Stimulated activated CD4-positive, alpha-beta T cell treated with anti-CD3 and anti-CD28 coated beads, Interleukin-1b, Interleukin-23, amount 100 ng/mL, for 1 hour (primary cell): ENCODE measurements at regions not wholly inside any gene's neighbourhood (a gene's known extent, or its start where the extent isn't known, plus 50 kb on each side); places are given as distances from the start of the nearest gene placed in this dataset.

Source experiments
- DNase-seq, 2 donors: peaks; one replicate each; pipeline ENCODE4 v3.0.0-alpha.2; 2020; ENCODE audit warnings: low read depth in 2 of 2

DNA sequence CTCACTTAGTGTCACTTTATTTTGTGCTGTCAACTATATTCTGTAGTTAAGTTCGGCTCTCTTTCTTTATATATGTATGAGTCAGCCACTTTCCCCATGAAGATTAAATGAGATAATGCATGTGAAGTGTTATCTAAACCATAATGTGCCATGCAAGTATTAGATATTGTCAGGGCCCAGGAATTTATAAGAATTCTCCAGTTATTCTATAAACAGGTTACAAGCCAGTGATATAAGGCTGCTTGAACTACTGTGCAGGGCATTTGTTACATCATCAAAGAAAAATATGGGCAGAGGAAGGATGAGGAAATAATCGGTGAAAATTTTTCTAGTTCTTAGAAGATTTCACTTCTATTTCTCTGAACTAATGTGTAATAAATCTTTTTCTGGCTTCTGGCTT lies 1049.0 kb upstream of the NR2F2 start:
- no peak for DNase-seq

DNA sequence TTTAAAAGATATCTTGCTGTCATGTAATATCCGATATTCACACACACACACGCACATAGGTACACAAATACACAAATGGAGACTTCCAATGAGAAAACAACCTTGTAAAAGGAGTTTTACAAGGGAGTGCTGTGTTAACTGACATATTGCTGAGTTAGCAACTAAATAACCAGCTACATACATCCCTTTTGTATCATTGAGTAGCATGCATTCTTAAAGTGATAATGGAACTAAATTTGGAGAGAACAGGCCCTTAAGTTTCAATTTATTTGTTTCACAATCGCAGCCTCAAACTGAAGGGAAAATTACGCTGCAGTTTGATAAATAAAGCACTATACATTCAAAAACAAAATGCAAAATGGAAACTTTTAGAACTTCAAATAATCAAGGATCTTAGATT lies 1046.0 kb upstream of the NR2F2 start:
- no peak for DNase-seq

GRCh38 chr15:95284933-95285421 lies 1045.5 kb upstream of the NR2F2 start:
- no peak for DNase-seq

GRCh38 chr15:95286352-95286880 lies 1044.1 kb upstream of the NR2F2 start:
- no peak for DNase-seq

DNA sequence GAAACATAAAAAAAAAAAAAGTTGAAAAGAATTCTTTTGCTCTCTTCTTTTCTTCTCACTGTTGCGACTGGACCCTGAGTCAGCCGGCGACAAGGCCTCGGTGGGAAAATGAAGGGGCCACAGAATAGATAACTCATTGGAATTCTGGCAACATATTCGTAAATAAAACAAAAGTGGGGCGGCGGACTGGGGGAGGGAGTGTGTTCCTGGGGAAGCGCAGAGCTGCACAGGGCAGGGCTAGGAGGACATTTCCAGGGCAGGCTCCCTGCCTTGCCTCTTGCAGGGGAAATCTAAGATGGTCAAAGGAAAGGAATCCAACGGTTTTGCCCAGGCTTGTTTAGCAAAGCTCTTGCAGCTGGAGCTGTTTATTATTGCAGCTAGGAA lies 1042.8 kb upstream of the NR2F2 start:
- no peak for DNase-seq

GRCh38 chr15:95288626-95289025 lies 1041.9 kb upstream of the NR2F2 start:
- DNase-seq, result no peak

- no peak for DNase-seq
Measured at GRCh38 chr15:95290176-95290974, 1040.1 kb upstream of the NR2F2 start.

DNA sequence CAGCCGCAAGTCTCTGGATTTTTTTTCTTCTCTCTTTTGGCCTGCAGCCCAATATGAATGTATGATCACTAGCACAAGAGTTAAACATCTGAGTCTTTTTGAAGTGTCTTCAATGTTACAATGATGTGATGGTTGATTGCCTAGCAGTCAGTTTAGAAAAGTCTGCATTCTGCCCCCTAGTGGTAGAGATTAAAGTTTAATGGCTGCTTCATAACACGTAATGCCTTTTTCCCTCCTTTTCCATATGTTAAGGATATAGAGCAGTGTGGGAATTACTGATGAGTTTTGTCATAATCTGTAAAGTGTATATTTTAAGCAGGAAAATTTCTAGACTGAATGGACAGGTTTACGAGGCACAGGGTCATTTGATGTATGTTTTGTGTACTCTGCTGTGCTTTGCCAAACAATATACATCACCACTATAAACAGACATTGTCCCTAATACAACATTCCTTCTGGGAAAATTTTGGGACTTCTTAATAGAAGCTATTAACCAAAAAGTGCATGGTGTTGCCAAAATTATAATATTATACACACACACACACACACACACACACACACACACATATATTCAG lies 1038.5 kb upstream of the NR2F2 start:
- DNase-seq, result no peak

GRCh38 chr15:95292785-95293450 lies 1037.6 kb upstream of the NR2F2 start:
- no peak for DNase-seq

DNA sequence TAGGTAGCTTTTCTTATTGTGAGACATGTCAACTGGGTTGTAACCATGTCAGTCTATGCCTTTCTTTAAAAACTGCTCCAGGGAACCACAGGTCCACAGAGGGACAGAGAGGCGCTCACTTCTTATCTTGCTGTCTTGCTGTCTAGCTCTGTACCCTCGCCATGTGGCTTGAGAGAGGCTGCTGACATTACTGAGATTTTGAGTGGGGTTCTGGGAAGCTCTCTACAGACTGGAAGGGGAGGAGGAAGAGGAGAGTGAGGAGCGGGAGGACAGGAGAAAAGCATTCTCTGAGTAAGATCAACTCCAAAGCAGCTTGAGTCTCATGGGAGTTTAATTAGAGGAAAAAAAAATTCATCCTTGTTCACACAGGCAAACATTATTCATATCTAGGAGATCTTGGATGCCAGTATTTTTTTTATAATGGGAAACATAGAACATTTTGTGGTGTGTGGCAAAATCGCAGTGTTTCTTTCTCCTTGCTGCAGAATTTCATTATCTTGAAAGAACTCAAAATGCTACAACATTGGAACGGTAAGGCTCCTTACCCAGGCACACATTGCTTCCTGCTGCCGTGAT lies 1037.0 kb upstream of the NR2F2 start:
- DNase-seq, result no peak

- no peak for DNase-seq
Measured at GRCh38 chr15:95295363-95295762, 1035.1 kb upstream of the NR2F2 start.

DNA sequence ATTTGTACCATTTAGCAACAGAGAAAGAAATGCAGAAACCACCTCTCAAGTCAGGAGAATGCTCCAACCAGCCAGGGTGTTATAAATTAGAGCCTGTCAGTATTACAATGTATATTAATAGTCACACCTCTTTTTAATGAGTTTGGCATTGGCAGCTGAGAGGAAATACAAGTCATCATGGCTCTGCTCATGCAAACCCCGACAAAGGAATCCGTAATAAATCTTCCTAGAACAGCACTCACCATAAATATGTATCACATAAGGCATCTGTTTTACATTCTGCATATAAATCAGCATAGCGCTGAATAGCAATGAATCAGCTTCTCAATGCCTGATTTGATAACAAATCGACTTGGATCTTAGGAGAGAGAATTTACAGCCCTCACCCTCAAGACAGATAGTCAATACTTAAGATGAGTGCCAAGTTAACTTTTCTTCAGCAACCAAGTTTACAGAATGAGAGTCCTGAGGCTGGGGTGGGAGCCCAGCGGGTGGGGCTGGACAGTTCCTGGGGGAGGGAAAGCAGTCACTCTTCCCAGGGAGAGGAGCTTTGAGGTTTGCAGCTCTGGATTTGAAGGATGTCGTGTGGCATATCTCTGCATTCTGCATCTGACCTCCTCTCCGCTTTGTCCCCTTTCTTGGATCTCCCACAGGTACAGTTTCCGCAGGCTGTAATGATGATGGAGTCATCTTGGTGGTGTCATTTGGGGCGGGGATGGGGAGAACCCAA lies 1034.4 kb upstream of the NR2F2 start:
- no peak for DNase-seq

GRCh38 chr15:95296643-95297042 lies 1033.9 kb upstream of the NR2F2 start:
- DNase-seq, result no peak

DNA sequence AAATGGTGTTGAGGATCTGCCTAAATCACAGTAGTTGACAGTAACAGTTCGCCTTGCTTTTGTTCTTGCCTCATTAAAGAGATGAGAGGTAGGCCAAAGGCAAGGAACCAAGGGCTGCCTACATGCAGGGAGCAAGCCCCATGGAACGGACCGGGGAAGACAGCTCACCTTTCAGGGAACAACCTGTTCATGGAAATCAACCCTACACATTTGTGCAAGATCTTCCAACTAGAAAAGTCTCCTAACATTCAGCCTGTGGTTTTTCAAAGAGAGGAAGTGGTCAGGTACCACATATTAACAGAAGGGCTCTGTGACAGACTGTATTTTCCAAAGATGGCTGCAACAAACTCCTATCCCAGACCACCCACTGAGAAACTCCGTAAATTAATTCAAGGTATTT lies 1031.8 kb upstream of the NR2F2 start:
- no peak for DNase-seq

DNA sequence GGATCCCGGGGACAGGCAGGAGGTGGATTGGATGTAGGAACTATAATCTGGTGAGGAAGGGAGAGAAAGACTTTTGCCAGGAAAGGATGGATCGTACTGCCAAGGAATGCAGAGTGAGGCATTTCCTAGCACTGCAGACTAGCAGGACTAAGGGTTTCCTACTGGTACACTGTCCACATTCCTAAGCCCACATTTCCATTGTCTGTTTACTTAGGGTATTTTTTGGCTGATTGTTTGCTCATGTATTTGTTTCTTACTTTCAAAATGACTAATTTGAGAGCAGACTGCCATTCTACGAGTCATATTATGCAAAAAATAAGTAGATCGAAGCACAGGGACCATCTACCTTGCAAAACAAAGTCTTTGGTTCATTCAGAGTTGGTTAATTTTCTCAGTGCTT lies 1029.5 kb upstream of the NR2F2 start:
- DNase-seq, result no peak

DNA sequence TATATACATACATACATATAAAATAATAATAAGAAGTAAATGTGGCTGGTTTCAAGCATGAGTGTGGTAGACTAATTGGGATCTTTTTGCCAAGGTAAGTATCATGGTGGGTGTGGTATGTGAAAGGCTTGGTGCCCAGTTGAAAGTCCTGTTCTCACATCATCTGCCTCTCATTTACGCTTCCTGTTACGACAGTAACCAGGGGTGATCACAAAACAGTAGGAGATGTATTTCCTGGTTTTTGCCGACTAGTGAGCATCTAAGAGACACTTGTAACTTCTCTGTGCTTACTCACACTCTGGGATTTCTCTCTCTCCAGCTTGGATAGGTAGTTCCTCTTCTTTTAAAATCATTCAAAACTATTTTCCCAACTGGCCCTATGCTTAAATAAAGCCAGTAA lies 1028.3 kb upstream of the NR2F2 start:
- DNase-seq, result no peak

GRCh38 chr15:95302809-95303208 lies 1027.7 kb upstream of the NR2F2 start:
- no peak for DNase-seq

- no peak for DNase-seq
Measured at GRCh38 chr15:95303713-95304112, 1026.8 kb upstream of the NR2F2 start.

DNA sequence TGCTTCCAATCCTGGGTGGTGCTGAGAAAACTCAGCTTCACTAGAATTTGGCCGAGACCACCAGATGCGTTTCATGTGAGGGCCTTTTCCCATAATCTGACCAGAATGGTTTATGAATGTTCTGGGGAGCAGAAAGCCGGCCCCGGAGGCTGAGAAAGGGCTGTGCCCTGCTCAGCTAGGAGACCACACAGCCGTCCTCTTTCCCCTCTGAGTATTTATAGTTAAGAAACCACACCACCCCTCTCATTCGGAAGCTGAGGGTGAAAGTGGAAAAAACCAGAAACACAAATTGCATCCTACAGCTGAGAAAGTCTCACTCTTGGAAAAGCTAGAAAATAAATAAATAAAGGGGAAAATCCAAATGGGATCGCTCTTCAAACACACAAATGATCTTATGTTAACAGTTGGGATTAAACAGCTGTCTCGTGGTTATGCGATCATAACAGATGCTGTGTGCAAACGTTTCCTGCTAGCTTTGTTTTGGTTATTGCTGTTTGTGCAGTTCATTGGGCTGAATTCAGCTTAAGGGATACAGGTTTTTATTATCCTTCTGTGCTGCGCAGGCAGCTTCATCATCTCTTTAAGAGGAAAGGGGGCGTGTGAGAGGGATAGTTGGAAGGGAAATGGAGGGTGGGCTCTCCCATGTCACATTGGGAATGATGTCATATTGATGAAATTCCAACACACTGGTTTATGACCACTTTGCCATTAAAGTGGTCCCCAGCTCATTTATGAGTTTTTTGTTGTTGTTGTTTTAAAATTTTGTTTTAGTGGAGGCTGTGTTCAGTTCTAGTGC lies 1026.2 kb upstream of the NR2F2 start:
- DNase-seq, result no peak

DNA sequence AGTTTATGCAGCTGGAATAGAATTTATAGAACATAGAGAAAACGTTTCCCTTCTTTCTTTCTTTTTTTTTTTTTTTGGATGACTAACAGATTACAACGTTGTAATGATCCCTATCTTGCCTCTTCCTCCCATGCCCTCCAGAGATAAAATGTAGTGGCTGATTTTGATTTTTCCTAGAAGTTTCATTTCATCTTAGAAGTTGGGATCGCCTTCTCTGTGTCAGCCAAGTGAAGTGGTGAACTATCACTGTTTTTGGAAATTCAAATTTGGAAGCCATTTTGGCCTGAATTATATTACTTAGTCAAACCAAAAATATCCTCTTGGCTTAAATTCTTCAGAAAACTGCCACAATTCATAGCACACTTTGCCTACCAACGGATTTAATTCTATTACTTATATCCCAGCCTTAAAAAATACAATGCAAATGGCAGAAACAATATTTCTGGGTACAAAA lies 1025.5 kb upstream of the NR2F2 start:
- no peak for DNase-seq

GRCh38 chr15:95307115-95307514 lies 1023.4 kb upstream of the NR2F2 start:
- DNase-seq, result no peak
